ENCODE measurements at regions not wholly inside any gene's neighbourhood (a gene's known extent, or its start where the extent isn't known, plus 50 kb on each side); places are given as distances from the start of the nearest gene placed in this dataset.

GRCh38 chrX:78574306-78574705 is 84.8 kb downstream of the RTL3 start:
- SMC1A ChIA-PET (ENCODE audit: uncharacterized antibody, unreplicated experiment): interaction anchor here (1.2 kb wide), 1 partner anchor 18 kb away, joined by 3 read pairs; no protein-coding TSS in a partner anchor
- intact Hi-C loops (cut with micrococcal nuclease; ENCODE audit: unreplicated experiment) (no loop called here), in situ Hi-C loops (cut with MboI) (loop anchor here (25.0 kb wide), 2 partner anchors 688 to 863 kb away; no protein-coding TSS in a partner anchor)
- RAD21 ChIA-PET (ENCODE audit: unreplicated experiment): no interaction called here
- Histone ChIP-seq H3K79me2 (ENCODE audit: control insufficient read depth, insufficient read depth, low read length) (no peaks in the 10 kb centered on the region), H3K4me3 (no peak overlapping the region), H3K9ac (ENCODE audit: control insufficient read depth, insufficient read depth, low read length) (no peak overlapping the region), H3K9me3 (replicated peaks; ENCODE audit: control insufficient read depth, insufficient read depth, low read length) (no peaks in the 10 kb centered on the region), H3K4me2 (ENCODE audit: control insufficient read depth, insufficient read depth) (no peak overlapping the region), H3K27me3 (replicated peaks in 1 of 2; ENCODE audit: control insufficient read depth in 2 of 2, insufficient read depth in 2 of 2, low read length in 1 of 2) (no peaks in the 10 kb centered on the region), H4K20me1 (ENCODE audit: control insufficient read depth, insufficient read depth) (no peaks in the 10 kb centered on the region), H3K27ac (ENCODE audit: control insufficient read depth, insufficient read depth) (no peak overlapping the region), H3K4me1 (ENCODE audit: control insufficient read depth, insufficient read depth, low read length) (no peaks in the 10 kb centered on the region), H3K36me3 (ENCODE audit: control insufficient read depth in 2 of 2, insufficient read depth in 2 of 2, low read length in 1 of 2) (no peaks in the 10 kb centered on the region), H2AFZ (ENCODE audit: control insufficient read depth, low read depth, low read length) (no peak overlapping the region)
- ATAC-seq: no peak
- TF ChIP-seq CTCF (IDR thresholded peaks at IDR 0.05 in 2 of 3, conservative IDR thresholded peaks at IDR 0.05 in 1 of 3; ENCODE audit: control insufficient read depth in 2 of 3, extremely low read depth in 1 of 3, insufficient read depth in 1 of 3, low read depth in 3 of 3, low read length in 3 of 3): no peak
- no peak for TF ChIP-seq ZBTB40 (IDR thresholded peaks at IDR 0.05; ENCODE audit: borderline replicate concordance)
- no peak for TF ChIP-seq MXI1 (IDR thresholded peaks at IDR 0.05; ENCODE audit: low read depth, low read length)
- no peak for TF ChIP-seq PKNOX1 (IDR thresholded peaks at IDR 0.05)
- TF ChIP-seq SMAD5 (IDR thresholded peaks at IDR 0.05; ENCODE audit: low read depth): no peak
- no peak for TF ChIP-seq ZNF24 (IDR thresholded peaks at IDR 0.05)
- TF ChIP-seq SPI1 (IDR thresholded peaks at IDR 0.05; ENCODE audit: borderline replicate concordance, insufficient read depth, low read depth, low read length): no peak
- TF ChIP-seq LARP7 (IDR thresholded peaks at IDR 0.05): no peak
- TF ChIP-seq IRF4 (IDR thresholded peaks at IDR 0.05; ENCODE audit: low read depth, low read length): no peak
- no peak for TF ChIP-seq NBN (IDR thresholded peaks at IDR 0.05)
- TF ChIP-seq SUPT20H (IDR thresholded peaks at IDR 0.05; ENCODE audit: borderline replicate concordance, control insufficient read depth, low read depth, low read length): no peak
- no peak for TF ChIP-seq NFIC (IDR thresholded peaks at IDR 0.05; ENCODE audit: low read depth, low read length)
- TF ChIP-seq NR2C2 (IDR thresholded peaks at IDR 0.05; ENCODE audit: borderline replicate concordance, control insufficient read depth, insufficient read length, low read depth): no peak
- TF ChIP-seq USF1 (IDR thresholded peaks at IDR 0.05; ENCODE audit: borderline replicate concordance, extremely low read length, insufficient read depth, low read depth, low read length): no peak
- no peak for TF ChIP-seq RAD51 (IDR thresholded peaks at IDR 0.05)
- no peak for TF ChIP-seq MTA3 (IDR thresholded peaks at IDR 0.05; ENCODE audit: borderline replicate concordance, low read length)
- FAIRE-seq: no peak
- CTCF ChIA-PET: interaction anchor here (1.5 kb wide), 1 partner anchor 134 kb away, joined by 4 read pairs; no protein-coding TSS in a partner anchor
- POLR2A ChIA-PET: no interaction called here
- BruUV-seq (replicated peaks): no TSS peak
- 31% methylated on average over 3 of the region's 3 CpGs for WGBS (ENCODE audit: insufficient coverage, insufficient replicate concordance, low lambda C conversion rate, missing lambda C conversion rate)
- DNase-seq (ENCODE audit: low read depth, low spot score): no peak
